HepG2 (cell line): ENCODE measurements at regions not wholly inside any gene's neighbourhood (a gene's known extent, or its start where the extent isn't known, plus 50 kb on each side); places are given as distances from the start of the nearest gene placed in this dataset.

Experiments
- CREM ChIP-seq, 2 experiments: sonication (generic) in 1 of 2; formaldehyde crosslinking in 1 of 2; IDR thresholded peaks; 2 replicates each; pipeline versions ENCODE4 v1.4.0 to v1.6.1; 2016 to 2020; ENCODE audit warnings: antibody characterized with exemption in 1 of 2, mild to moderate bottlenecking in 1 of 2, missing genetic modification reagents in 1 of 2
- CTCF ChIP-seq: sonication (generic); formaldehyde crosslinking; IDR thresholded peaks from 2 replicates; pipeline ENCODE4 v1.5.0; 2020; ENCODE audit warnings: mild to moderate bottlenecking, missing genetic modification reagents, moderate library complexity
- GABPA ChIP-seq, 2 experiments: IDR thresholded peaks; 2 replicates each; pipeline ENCODE4 v1.6.1; 2011 to 2016; ENCODE audit warnings: low read depth in 2 of 2, low read length in 1 of 2, missing biosample characterization in 1 of 2, missing genetic modification characterization in 1 of 2
- HIVEP1 ChIP-seq: sonication (generic); formaldehyde crosslinking; IDR thresholded peaks from 2 replicates; pipeline ENCODE4 v1.4.0; 2020; ENCODE audit warnings: mild to moderate bottlenecking, missing genetic modification reagents
- KMT2B ChIP-seq: IDR thresholded peaks from 2 replicates; pipeline ENCODE4 v1.6.1; 2016; ENCODE audit warnings: missing genetic modification reagents, missing compliant biosample characterization
- POLR2A ChIP-seq, 2 experiments: IDR thresholded peaks; 2 replicates each; pipeline ENCODE4 v1.6.1; 2011; ENCODE audit warnings: low read depth in 2 of 2, low read length in 2 of 2, mild to moderate bottlenecking in 1 of 2, moderate library complexity in 1 of 2; ENCODE audit not compliant: insufficient read depth in 1 of 2
- PRPF4 ChIP-seq: fragments of 200-400 bp; formaldehyde crosslinking; IDR thresholded peaks from 2 replicates; pipeline ENCODE4 v1.6.1; 2016; ENCODE audit warnings: low read length, low read depth; ENCODE audit not compliant: poor library complexity, severe bottlenecking
- SAFB2 ChIP-seq: sonication (generic); formaldehyde crosslinking; IDR thresholded peaks from 2 replicates; pipeline ENCODE4 v1.5.1; 2020; ENCODE audit warnings: missing genetic modification reagents, low read depth, mild to moderate bottlenecking, borderline replicate concordance
- TFDP1 ChIP-seq: IDR thresholded peaks from 2 replicates; pipeline ENCODE4 v1.6.1; 2016; ENCODE audit warnings: missing compliant biosample characterization, missing genetic modification reagents, borderline replicate concordance
- ZNF367 ChIP-seq: sonication (generic); formaldehyde crosslinking; IDR thresholded peaks from 2 replicates; pipeline ENCODE4 v1.4.0; 2020; ENCODE audit warnings: missing genetic modification reagents, borderline replicate concordance
- ZNF720 ChIP-seq: sonication (generic); formaldehyde crosslinking; IDR thresholded peaks from 2 replicates; pipeline ENCODE4 v1.4.0; 2020; ENCODE audit warnings: missing genetic modification reagents
- TF ChIP-seq, protein P1 (sequence below): sonication (generic); formaldehyde crosslinking; IDR thresholded peaks from 2 replicates; pipeline ENCODE4 v1.5.0; 2020; ENCODE audit warnings: mild to moderate bottlenecking, missing genetic modification reagents
- TF ChIP-seq, protein P2 (sequence below): sonication (generic); formaldehyde crosslinking; IDR thresholded peaks from 2 replicates; pipeline ENCODE4 v1.4.0; 2020; ENCODE audit warnings: missing genetic modification reagents, borderline replicate concordance
- TF ChIP-seq, protein P3 (sequence below): sonication (generic); formaldehyde crosslinking; IDR thresholded peaks from 2 replicates; pipeline ENCODE4 v1.8.0; 2022; ENCODE audit warnings: missing genetic modification reagents, mild to moderate bottlenecking, inconsistent platforms, borderline replicate concordance

- TF ChIP-seq ZNF367 (CRISPR knock-in tag): no peak
- TF ChIP-seq ZNF720: no peak
- no peak for TF ChIP-seq POLR2A (IDR thresholded peaks at IDR 0.05; ENCODE audit: insufficient read depth in 1 of 2, low read depth in 2 of 2, low read length in 2 of 2)
- TF ChIP-seq HIVEP1 (CRISPR knock-in tag): no peak
- no peak for TF ChIP-seq GABPA (IDR thresholded peaks at IDR 0.05; ENCODE audit: low read depth, low read length)
- TF ChIP-seq GABPA (CRISPR knock-in tag; IDR thresholded peaks at IDR 0.05; ENCODE audit: low read depth): no peak
- no peak for TF ChIP-seq CREM (IDR thresholded peaks at IDR 0.05)
- TF ChIP-seq CREM (CRISPR knock-in tag; IDR thresholded peaks at IDR 0.05): no peak
- TF ChIP-seq TFDP1 (CRISPR knock-in tag): no peak
- no peak for TF ChIP-seq CTCF (CRISPR knock-in tag)
- TF ChIP-seq, protein P1, sequence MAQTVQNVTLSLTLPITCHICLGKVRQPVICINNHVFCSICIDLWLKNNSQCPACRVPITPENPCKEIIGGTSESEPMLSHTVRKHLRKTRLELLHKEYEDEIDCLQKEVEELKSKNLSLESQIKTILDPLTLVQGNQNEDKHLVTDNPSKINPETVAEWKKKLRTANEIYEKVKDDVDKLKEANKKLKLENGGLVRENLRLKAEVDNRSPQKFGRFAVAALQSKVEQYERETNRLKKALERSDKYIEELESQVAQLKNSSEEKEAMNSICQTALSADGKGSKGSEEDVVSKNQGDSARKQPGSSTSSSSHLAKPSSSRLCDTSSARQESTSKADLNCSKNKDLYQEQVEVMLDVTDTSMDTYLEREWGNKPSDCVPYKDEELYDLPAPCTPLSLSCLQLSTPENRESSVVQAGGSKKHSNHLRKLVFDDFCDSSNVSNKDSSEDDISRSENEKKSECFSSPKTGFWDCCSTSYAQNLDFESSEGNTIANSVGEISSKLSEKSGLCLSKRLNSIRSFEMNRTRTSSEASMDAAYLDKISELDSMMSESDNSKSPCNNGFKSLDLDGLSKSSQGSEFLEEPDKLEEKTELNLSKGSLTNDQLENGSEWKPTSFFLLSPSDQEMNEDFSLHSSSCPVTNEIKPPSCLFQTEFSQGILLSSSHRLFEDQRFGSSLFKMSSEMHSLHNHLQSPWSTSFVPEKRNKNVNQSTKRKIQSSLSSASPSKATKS (CRISPR knock-in tag): no peak
- TF ChIP-seq, protein P2, sequence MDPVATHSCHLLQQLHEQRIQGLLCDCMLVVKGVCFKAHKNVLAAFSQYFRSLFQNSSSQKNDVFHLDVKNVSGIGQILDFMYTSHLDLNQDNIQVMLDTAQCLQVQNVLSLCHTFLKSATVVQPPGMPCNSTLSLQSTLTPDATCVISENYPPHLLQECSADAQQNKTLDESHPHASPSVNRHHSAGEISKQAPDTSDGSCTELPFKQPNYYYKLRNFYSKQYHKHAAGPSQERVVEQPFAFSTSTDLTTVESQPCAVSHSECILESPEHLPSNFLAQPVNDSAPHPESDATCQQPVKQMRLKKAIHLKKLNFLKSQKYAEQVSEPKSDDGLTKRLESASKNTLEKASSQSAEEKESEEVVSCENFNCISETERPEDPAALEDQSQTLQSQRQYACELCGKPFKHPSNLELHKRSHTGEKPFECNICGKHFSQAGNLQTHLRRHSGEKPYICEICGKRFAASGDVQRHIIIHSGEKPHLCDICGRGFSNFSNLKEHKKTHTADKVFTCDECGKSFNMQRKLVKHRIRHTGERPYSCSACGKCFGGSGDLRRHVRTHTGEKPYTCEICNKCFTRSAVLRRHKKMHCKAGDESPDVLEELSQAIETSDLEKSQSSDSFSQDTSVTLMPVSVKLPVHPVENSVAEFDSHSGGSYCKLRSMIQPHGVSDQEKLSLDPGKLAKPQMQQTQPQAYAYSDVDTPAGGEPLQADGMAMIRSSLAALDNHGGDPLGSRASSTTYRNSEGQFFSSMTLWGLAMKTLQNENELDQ (CRISPR knock-in tag): no peak
- no peak for TF ChIP-seq KMT2B (CRISPR knock-in tag)
- TF ChIP-seq PRPF4: no peak
- TF ChIP-seq, protein P3, sequence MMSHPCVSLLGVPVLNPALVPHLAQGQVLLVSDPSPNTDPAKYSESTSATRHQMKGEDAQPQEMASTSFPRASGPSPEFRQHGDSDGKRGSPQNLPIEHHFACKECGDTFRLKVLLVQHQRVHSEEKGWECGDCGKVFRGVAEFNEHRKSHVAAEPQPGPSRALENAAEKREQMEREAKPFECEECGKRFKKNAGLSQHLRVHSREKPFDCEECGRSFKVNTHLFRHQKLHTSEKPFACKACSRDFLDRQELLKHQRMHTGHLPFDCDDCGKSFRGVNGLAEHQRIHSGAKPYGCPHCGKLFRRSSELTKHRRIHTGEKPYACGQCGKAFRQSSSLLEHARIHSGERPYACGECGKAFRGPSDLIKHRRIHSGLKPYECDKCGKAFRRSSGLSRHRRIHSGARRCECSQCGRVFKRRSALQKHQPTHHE: no peak
- no peak for TF ChIP-seq SAFB2 (CRISPR knock-in tag)
Measured at GRCh38 chr3:164903820-164904451, 174.4 kb downstream of the SI start.
